ENCODE measurements at regions not wholly inside any gene's neighbourhood (a gene's known extent, or its start where the extent isn't known, plus 50 kb on each side); places are given as distances from the start of the nearest gene placed in this dataset.

- TF ChIP-seq HCFC1 (IDR thresholded peaks at IDR 0.05; ENCODE audit: low read length): no peak
- TF ChIP-seq ZBTB33 (IDR thresholded peaks at IDR 0.05): no peak
Measured at GRCh38 chr6:91572878-91573277, 986.0 kb upstream of the MAP3K7 start.

All from GM12878 (cell line).